Gastroesophageal sphincter (tissue), 3 donors: ENCODE measurements at regions not wholly inside any gene's neighbourhood (a gene's known extent, or its start where the extent isn't known, plus 50 kb on each side); places are given as distances from the start of the nearest gene placed in this dataset.

Source experiments
- EP300 ChIP-seq: sonication (generic); formaldehyde crosslinking; IDR thresholded peaks from one replicate; pipeline ENCODE4 v1.6.1; 2017; ENCODE audit warnings: antibody characterized with exemption, mild to moderate bottlenecking
- POLR2A ChIP-seq, 2 donors: fragments of 450-650 bp; IDR thresholded peaks; one replicate each; pipeline ENCODE4 v1.6.1; 2017; ENCODE audit warnings: antibody characterized with exemption in 2 of 2, mild to moderate bottlenecking in 2 of 2, moderate library complexity in 1 of 2
- POLR2AphosphoS5 ChIP-seq: sonication (generic); formaldehyde crosslinking; IDR thresholded peaks from one replicate; pipeline ENCODE4 v1.6.1; 2017; ENCODE audit warnings: antibody characterized with exemption
- TF ChIP-seq, protein P1 (sequence below), 4 experiments: fragments of 200-600 bp in 2 of 4; fragments of 450-650 bp in 2 of 4; sonication (generic) in 1 of 4; IDR thresholded peaks; one replicate each; pipeline ENCODE4 v1.5.1; 2017 to 2019; ENCODE audit warnings: antibody characterized with exemption in 4 of 4, mild to moderate bottlenecking in 2 of 4, moderate library complexity in 2 of 4

DNA sequence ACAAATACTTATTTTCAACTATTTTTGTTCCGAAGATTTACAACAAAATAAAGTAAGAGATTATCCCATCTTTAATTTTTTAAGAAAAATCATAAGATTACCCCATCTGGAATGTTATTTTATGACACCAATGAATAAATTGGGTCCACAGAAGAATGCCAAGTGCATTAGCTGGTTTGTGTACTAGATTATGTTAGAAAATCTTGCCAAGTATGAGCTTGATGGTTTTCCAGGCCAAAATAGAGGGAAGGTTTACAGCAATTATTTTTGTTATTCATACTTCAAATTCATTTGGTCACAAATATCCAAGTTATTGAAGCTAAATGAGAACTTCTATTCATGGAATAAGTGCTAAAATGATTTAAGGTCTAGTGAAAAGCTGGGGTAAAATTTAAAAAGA is 109.4 kb upstream of the DMRTA1 start:
- TF ChIP-seq, protein P1, sequence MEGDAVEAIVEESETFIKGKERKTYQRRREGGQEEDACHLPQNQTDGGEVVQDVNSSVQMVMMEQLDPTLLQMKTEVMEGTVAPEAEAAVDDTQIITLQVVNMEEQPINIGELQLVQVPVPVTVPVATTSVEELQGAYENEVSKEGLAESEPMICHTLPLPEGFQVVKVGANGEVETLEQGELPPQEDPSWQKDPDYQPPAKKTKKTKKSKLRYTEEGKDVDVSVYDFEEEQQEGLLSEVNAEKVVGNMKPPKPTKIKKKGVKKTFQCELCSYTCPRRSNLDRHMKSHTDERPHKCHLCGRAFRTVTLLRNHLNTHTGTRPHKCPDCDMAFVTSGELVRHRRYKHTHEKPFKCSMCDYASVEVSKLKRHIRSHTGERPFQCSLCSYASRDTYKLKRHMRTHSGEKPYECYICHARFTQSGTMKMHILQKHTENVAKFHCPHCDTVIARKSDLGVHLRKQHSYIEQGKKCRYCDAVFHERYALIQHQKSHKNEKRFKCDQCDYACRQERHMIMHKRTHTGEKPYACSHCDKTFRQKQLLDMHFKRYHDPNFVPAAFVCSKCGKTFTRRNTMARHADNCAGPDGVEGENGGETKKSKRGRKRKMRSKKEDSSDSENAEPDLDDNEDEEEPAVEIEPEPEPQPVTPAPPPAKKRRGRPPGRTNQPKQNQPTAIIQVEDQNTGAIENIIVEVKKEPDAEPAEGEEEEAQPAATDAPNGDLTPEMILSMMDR (IDR thresholded peaks at IDR 0.05): no peak
- TF ChIP-seq POLR2A (IDR thresholded peaks at IDR 0.05) (no peak), POLR2AphosphoS5 (no peak), EP300 (no peak)
